Glutamatergic neuron (in vitro differentiated cells): ENCODE measurements at regions not wholly inside any gene's neighbourhood (a gene's known extent, or its start where the extent isn't known, plus 50 kb on each side); places are given as distances from the start of the nearest gene placed in this dataset.

Experiments
- DNase-seq: peaks from one replicate; pipeline ENCODE4 v3.0.0; 2022
- H3K27ac Mint-ChIP-seq: one replicate; pipeline ENCODE4 v1.8.0; 2020; ENCODE audit warnings: mild to moderate bottlenecking, mixed read lengths, inconsistent platforms; ENCODE audit not compliant: unreplicated experiment
- H3K27me3 Mint-ChIP-seq: one replicate; pipeline ENCODE4 v1.8.0; 2020; ENCODE audit warnings: mild to moderate bottlenecking, moderate library complexity, mixed read lengths, inconsistent platforms; ENCODE audit not compliant: unreplicated experiment
- H3K36me3 Mint-ChIP-seq: one replicate; pipeline ENCODE4 v1.8.0; 2020; ENCODE audit warnings: mild to moderate bottlenecking, mixed read lengths, inconsistent platforms; ENCODE audit not compliant: unreplicated experiment
- H3K4me1 Mint-ChIP-seq: one replicate; pipeline ENCODE4 v1.8.0; 2020; ENCODE audit warnings: mild to moderate bottlenecking, low read depth, mixed read lengths, inconsistent platforms; ENCODE audit not compliant: unreplicated experiment
- H3K4me3 Mint-ChIP-seq: one replicate; pipeline ENCODE4 v1.8.0; 2020; ENCODE audit warnings: mild to moderate bottlenecking, mixed read lengths, inconsistent platforms; ENCODE audit not compliant: unreplicated experiment
- H3K9me3 Mint-ChIP-seq: one replicate; pipeline ENCODE4 v1.8.0; 2020; ENCODE audit warnings: mild to moderate bottlenecking, moderate library complexity, mixed read lengths, inconsistent platforms; ENCODE audit not compliant: unreplicated experiment
- TF ChIP-seq, protein P1 (sequence below): fragments of 200-600 bp; sonication (generic); IDR thresholded peaks from one replicate; pipeline ENCODE4 v1.5.0; 2021; ENCODE audit not compliant: partially characterized antibody, unreplicated experiment

DNA sequence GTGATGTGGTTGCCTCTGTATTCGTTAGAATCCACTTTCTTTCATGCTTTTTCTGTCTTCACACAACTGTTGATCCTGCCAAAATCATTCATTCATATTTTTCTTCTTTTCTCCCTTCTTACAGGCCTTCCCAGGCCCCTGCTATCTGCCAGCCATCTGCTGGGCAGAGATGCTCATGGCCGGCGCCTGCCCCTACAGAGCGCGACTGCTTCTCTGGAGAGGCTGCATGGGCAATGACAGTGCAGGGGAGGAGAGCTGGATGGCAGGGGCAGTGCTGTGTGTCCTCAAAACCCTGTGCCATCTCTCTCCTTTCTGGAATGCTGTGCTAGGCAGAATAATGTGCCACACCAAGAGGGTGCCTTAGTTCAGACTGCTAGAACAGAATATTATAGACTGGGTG, 125.2 kb downstream of the INHBB start:
- Mint-ChIP-seq H3K27ac (no peak overlapping the region), H3K36me3 (peaks cover 6% of the 10 kb centered on the region), H3K9me3 (peaks cover 8% of the 10 kb centered on the region), H3K27me3 (peaks cover 8% of the 10 kb centered on the region), H3K4me3 (no peak overlapping the region), H3K4me1 (no peaks in the 10 kb centered on the region)
- DNase-seq = no peak
- TF ChIP-seq, protein P1, sequence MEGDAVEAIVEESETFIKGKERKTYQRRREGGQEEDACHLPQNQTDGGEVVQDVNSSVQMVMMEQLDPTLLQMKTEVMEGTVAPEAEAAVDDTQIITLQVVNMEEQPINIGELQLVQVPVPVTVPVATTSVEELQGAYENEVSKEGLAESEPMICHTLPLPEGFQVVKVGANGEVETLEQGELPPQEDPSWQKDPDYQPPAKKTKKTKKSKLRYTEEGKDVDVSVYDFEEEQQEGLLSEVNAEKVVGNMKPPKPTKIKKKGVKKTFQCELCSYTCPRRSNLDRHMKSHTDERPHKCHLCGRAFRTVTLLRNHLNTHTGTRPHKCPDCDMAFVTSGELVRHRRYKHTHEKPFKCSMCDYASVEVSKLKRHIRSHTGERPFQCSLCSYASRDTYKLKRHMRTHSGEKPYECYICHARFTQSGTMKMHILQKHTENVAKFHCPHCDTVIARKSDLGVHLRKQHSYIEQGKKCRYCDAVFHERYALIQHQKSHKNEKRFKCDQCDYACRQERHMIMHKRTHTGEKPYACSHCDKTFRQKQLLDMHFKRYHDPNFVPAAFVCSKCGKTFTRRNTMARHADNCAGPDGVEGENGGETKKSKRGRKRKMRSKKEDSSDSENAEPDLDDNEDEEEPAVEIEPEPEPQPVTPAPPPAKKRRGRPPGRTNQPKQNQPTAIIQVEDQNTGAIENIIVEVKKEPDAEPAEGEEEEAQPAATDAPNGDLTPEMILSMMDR = no peak

- no peaks in the 10 kb centered on the region for H3K4me1 Mint-ChIP-seq
Observed at GRCh38 chr2:120472031-120472430, 126.1 kb downstream of the INHBB start.

GRCh38 chr2:120472891-120473309, 127.0 kb downstream of the INHBB start:
- Mint-ChIP-seq H3K4me1 (peaks cover 3% of the 10 kb centered on the region), H3K27ac (no peak overlapping the region), H3K4me3 (no peak overlapping the region), H3K36me3 (no peaks in the 10 kb centered on the region), H3K9me3 (peaks cover 2% of the 10 kb centered on the region), H3K27me3 (peaks cover 8% of the 10 kb centered on the region)
- DNase-seq = no peak
- TF ChIP-seq, protein P1 = no peak

More at GRCh38 chr2:120472031-120472430, 126.1 kb downstream of the INHBB start:
- no peak overlapping the region for H3K27ac Mint-ChIP-seq
- H3K4me3 Mint-ChIP-seq = no peak overlapping the region
- peaks cover 9% of the 10 kb centered on the region for H3K27me3 Mint-ChIP-seq
- H3K9me3 Mint-ChIP-seq = peaks cover 2% of the 10 kb centered on the region
- DNase-seq = no peak
- TF ChIP-seq, protein P1 = no peak
- H3K36me3 Mint-ChIP-seq = peaks cover under 1% of the 10 kb centered on the region

DNA sequence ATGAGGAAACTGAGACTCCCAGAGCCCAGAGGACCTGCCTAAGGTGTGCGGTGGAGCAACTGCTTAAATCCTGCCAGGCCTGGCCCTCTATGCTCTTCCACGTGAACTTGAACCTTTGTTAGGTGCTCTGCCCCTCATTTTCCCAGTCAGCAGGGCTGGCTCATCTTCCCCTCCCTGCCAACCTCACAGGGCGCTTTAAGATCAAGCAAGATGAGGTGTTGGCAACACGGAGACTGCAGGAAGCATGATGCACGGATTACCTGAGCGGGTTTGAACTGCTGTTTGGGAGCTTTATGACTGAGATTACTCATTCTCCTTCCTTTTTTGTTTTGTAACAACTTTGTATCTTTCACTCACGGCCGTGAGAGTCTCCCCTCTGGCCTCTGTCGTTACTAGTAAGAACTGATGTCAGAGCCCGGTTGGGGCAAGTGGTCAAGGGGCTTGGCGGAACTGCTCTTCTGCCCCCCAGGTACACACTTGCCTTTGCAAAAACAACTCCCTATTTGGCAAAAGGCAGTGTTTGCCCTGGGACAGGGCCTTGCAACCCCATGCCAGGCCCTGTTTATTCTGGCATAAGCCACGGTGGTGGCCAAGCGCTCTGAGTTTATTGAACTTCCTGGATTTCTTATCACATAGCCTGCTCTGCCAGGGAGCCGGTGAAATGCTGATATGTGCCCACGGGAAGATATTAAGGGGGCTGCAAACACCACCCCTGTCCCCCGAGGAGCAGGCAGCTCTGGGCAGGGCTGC, 127.8 kb downstream of the INHBB start:
- Mint-ChIP-seq H3K27me3 (peaks cover 8% of the 10 kb centered on the region), H3K9me3 (peaks cover 4% of the 10 kb centered on the region), H3K4me1 (peaks cover 3% of the 10 kb centered on the region), H3K27ac (no peak overlapping the region), H3K36me3 (no peaks in the 10 kb centered on the region), H3K4me3 (no peak overlapping the region)
- DNase-seq = no peak
- TF ChIP-seq, protein P1 = no peak

DNA sequence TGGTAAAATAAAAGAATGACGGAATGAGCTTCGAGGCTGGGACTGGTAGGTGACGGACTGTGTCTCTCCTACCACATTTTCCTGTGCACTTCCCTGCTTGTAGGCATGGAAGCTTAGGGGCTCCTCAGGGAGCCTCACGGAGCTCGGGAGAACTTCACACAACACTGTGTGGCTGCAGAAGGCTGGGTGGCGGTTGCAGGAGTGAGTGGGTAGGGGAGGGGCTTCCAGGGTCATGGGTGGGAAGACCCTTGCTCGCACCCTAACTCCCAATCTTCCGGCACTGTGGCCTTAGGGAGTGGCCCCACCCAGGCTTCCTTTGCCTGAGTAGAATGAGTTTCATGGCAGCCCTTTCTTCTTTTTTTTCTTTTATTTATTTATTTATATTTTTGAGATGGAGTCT, 128.6 kb downstream of the INHBB start:
- Mint-ChIP-seq H3K4me3 (no peak overlapping the region), H3K27me3 (peaks cover 9% of the 10 kb centered on the region), H3K36me3 (no peaks in the 10 kb centered on the region), H3K4me1 (peaks cover 3% of the 10 kb centered on the region), H3K9me3 (peaks cover 4% of the 10 kb centered on the region), H3K27ac (no peak overlapping the region)
- TF ChIP-seq, protein P1 = no peak
- no peak for DNase-seq
